ENCODE measurements at regions not wholly inside any gene's neighbourhood (a gene's known extent, or its start where the extent isn't known, plus 50 kb on each side); places are given as distances from the start of the nearest gene placed in this dataset.
A peak's percentile ranks its signal among the peaks of the same experiment; 100 is the strongest.

GRCh38 chr3:34865346-34865745, 774.0 kb upstream of the ARPP21 start:
- CTCF ChIA-PET: no interaction called here
- Histone ChIP-seq H3K4me3 (ENCODE audit: control insufficient read depth in 1 of 7, extremely low read depth in 1 of 7, insufficient read depth in 4 of 7, low read depth in 2 of 7, low read length in 6 of 7) (no peak overlapping the region), H3K4me1 (ENCODE audit: control extremely low read depth in 1 of 4, control insufficient read depth in 4 of 4, insufficient read depth in 4 of 4, low read length in 3 of 4) (no peaks in the 10 kb centered on the region), H3K9me3 (ENCODE audit: control extremely low read depth in 1 of 5, control insufficient read depth in 4 of 5, insufficient read depth in 2 of 5, low read depth in 1 of 5, low read length in 4 of 5) (no peaks in the 10 kb centered on the region), H3K36me3 (ENCODE audit: control insufficient read depth in 4 of 4, insufficient read depth in 4 of 4, low read length in 3 of 4) (no peaks in the 10 kb centered on the region), H3K27ac (ENCODE audit: insufficient read depth in 1 of 2, low read depth in 1 of 2, low read length in 2 of 2, poor library complexity in 1 of 2, severe bottlenecking in 2 of 2) (no peak overlapping the region), H3K27me3 (replicated peaks in 2 of 5; ENCODE audit: control insufficient read depth in 4 of 5, insufficient read depth in 5 of 5, low read length in 4 of 5) (no peaks in the 10 kb centered on the region)
- POLR2A ChIA-PET: no interaction called here
- no CpG with 5 or more reads among the region's 2 CpGs for WGBS (ENCODE audit: insufficient coverage)
- DNase-seq: no peak

DNA sequence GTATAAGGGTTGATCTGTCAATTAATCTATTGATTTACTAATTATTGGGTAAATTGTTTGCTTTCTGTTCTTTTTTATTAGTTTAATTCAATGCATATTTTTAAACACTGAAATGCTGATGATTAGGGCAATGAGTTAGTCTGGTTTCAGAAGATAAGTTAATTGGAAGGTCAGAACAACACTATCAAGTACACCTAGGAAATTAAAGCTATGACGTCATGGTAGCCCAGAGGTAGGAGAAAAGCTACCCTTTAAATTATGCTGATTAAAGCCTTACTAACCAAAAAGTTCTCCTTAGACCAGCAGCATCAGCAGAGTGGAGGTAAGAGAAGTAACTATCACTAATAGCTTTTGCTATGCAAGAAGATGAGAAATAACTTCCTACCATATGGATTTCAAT, 770.4 kb upstream of the ARPP21 start:
- CTCF ChIA-PET: no interaction called here
- no CpG with 5 or more reads among the region's 1 CpG for WGBS (ENCODE audit: insufficient coverage)
- POLR2A ChIA-PET: no interaction called here

DNA sequence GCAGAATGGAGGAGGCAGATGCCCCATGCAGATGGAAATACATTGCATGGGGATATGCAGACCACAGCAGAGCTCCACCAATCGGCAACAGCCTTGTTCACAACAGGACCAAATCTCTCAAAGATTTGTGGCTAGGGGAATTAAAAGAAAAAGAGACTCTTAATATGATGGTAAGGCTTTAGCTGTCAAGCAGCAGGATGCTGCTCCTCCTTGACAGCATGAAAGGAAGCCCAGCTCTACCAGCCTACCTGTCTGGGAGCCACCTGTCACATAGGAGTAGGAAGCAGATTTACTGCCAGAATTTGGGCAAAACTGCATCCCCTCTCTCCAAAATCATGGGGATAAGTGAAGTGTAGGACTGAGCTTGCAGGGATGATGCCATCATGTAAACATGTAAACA, 769.6 kb upstream of the ARPP21 start:
- H3K9me3 ChIP-seq (ENCODE audit: control extremely low read depth in 1 of 5, control insufficient read depth in 4 of 5, insufficient read depth in 2 of 5, low read depth in 1 of 5, low read length in 4 of 5): no peaks in the 10 kb centered on the region
- ChIA-PET CTCF (no interaction called here), POLR2A (no interaction called here)
- H3K27me3 ChIP-seq (replicated peaks in 2 of 5; ENCODE audit: control insufficient read depth in 4 of 5, insufficient read depth in 5 of 5, low read length in 4 of 5): no peaks in the 10 kb centered on the region
- WGBS (ENCODE audit: insufficient coverage): 70% methylated on average over 1 of the region's 1 CpG
- H3K4me1 ChIP-seq (ENCODE audit: control extremely low read depth in 1 of 4, control insufficient read depth in 4 of 4, insufficient read depth in 4 of 4, low read length in 3 of 4): no peaks in the 10 kb centered on the region
- no peak for DNase-seq
- no peak overlapping the region for H3K27ac ChIP-seq (ENCODE audit: insufficient read depth in 1 of 2, low read depth in 1 of 2, low read length in 2 of 2, poor library complexity in 1 of 2, severe bottlenecking in 2 of 2)
- no peak overlapping the region for H3K4me3 ChIP-seq (ENCODE audit: control insufficient read depth in 1 of 7, extremely low read depth in 1 of 7, insufficient read depth in 4 of 7, low read depth in 2 of 7, low read length in 6 of 7)
- H3K36me3 ChIP-seq (ENCODE audit: control insufficient read depth in 4 of 4, insufficient read depth in 4 of 4, low read length in 3 of 4): no peaks in the 10 kb centered on the region

More for the DNA sequence above, 770.4 kb upstream of the ARPP21 start:
- DNase-seq: no peak
- H3K9me3 ChIP-seq (ENCODE audit: control extremely low read depth in 1 of 5, control insufficient read depth in 4 of 5, insufficient read depth in 2 of 5, low read depth in 1 of 5, low read length in 4 of 5): no peaks in the 10 kb centered on the region
- H3K27ac ChIP-seq (ENCODE audit: insufficient read depth in 1 of 2, low read depth in 1 of 2, low read length in 2 of 2, poor library complexity in 1 of 2, severe bottlenecking in 2 of 2): no peak overlapping the region
- H3K36me3 ChIP-seq (ENCODE audit: control insufficient read depth in 4 of 4, insufficient read depth in 4 of 4, low read length in 3 of 4): no peaks in the 10 kb centered on the region
- no peaks in the 10 kb centered on the region for H3K4me1 ChIP-seq (ENCODE audit: control extremely low read depth in 1 of 4, control insufficient read depth in 4 of 4, insufficient read depth in 4 of 4, low read length in 3 of 4)
- no peaks in the 10 kb centered on the region for H3K27me3 ChIP-seq (replicated peaks in 2 of 5; ENCODE audit: control insufficient read depth in 4 of 5, insufficient read depth in 5 of 5, low read length in 4 of 5)
- H3K4me3 ChIP-seq (ENCODE audit: control insufficient read depth in 1 of 7, extremely low read depth in 1 of 7, insufficient read depth in 4 of 7, low read depth in 2 of 7, low read length in 6 of 7): no peak overlapping the region

GRCh38 chr3:34872406-34872805, 766.9 kb upstream of the ARPP21 start:
- Histone ChIP-seq H3K27me3 (replicated peaks in 2 of 5; ENCODE audit: control insufficient read depth in 4 of 5, insufficient read depth in 5 of 5, low read length in 4 of 5) (no peaks in the 10 kb centered on the region), H3K4me3 (ENCODE audit: control insufficient read depth in 1 of 7, extremely low read depth in 1 of 7, insufficient read depth in 4 of 7, low read depth in 2 of 7, low read length in 6 of 7) (no peak overlapping the region), H3K9me3 (ENCODE audit: control extremely low read depth in 1 of 5, control insufficient read depth in 4 of 5, insufficient read depth in 2 of 5, low read depth in 1 of 5, low read length in 4 of 5) (no peaks in the 10 kb centered on the region), H3K27ac (ENCODE audit: insufficient read depth in 1 of 2, low read depth in 1 of 2, low read length in 2 of 2, poor library complexity in 1 of 2, severe bottlenecking in 2 of 2) (no peak overlapping the region), H3K4me1 (ENCODE audit: control extremely low read depth in 1 of 4, control insufficient read depth in 4 of 4, insufficient read depth in 4 of 4, low read length in 3 of 4) (no peaks in the 10 kb centered on the region), H3K36me3 (ENCODE audit: control insufficient read depth in 4 of 4, insufficient read depth in 4 of 4, low read length in 3 of 4) (no peaks in the 10 kb centered on the region)
- WGBS (ENCODE audit: insufficient coverage): 98% methylated on average over 6 of the region's 7 CpGs
- ChIA-PET POLR2A (no interaction called here), CTCF (no interaction called here)
- no peak for DNase-seq

GRCh38 chr3:34876997-34877396, 762.3 kb upstream of the ARPP21 start:
- H3K27me3 ChIP-seq (replicated peaks in 2 of 5; ENCODE audit: control insufficient read depth in 4 of 5, insufficient read depth in 5 of 5, low read length in 4 of 5): no peaks in the 10 kb centered on the region
- CTCF ChIA-PET: no interaction called here
- POLR2A ChIA-PET: no interaction called here
- H3K4me1 ChIP-seq (ENCODE audit: control extremely low read depth in 1 of 4, control insufficient read depth in 4 of 4, insufficient read depth in 4 of 4, low read length in 3 of 4): no peaks in the 10 kb centered on the region
- H3K9me3 ChIP-seq (ENCODE audit: control extremely low read depth in 1 of 5, control insufficient read depth in 4 of 5, insufficient read depth in 2 of 5, low read depth in 1 of 5, low read length in 4 of 5): no peaks in the 10 kb centered on the region
- DNase-seq: no peak
- H3K36me3 ChIP-seq (ENCODE audit: control insufficient read depth in 4 of 4, insufficient read depth in 4 of 4, low read length in 3 of 4): no peaks in the 10 kb centered on the region
- H3K4me3 ChIP-seq (ENCODE audit: control insufficient read depth in 1 of 7, extremely low read depth in 1 of 7, insufficient read depth in 4 of 7, low read depth in 2 of 7, low read length in 6 of 7): no peak overlapping the region
- no peak overlapping the region for H3K27ac ChIP-seq (ENCODE audit: insufficient read depth in 1 of 2, low read depth in 1 of 2, low read length in 2 of 2, poor library complexity in 1 of 2, severe bottlenecking in 2 of 2)

DNA sequence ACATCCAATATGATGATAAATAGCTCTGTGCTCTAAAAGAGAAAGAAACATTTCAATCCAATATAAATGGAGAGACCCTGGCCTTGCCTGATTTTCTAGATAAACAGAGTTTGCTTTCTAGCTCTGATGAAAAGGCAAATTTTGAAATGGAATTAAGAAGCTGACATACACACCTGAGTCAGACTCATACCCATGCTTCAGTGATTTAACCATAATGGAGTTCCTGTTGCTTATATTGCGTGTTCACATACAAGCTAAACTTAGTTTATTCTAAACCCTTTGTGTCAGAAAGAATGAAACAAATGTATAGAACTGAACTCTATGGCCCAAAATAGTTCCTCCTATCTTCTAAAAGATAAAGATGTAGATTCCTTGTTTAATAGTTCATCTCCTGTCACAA, 760.8 kb upstream of the ARPP21 start:
- no peaks in the 10 kb centered on the region for H3K4me1 ChIP-seq (ENCODE audit: control extremely low read depth in 1 of 4, control insufficient read depth in 4 of 4, insufficient read depth in 4 of 4, low read length in 3 of 4)
- no peaks in the 10 kb centered on the region for H3K27me3 ChIP-seq (replicated peaks in 2 of 5; ENCODE audit: control insufficient read depth in 4 of 5, insufficient read depth in 5 of 5, low read length in 4 of 5)
- no peaks in the 10 kb centered on the region for H3K9me3 ChIP-seq (ENCODE audit: control extremely low read depth in 1 of 5, control insufficient read depth in 4 of 5, insufficient read depth in 2 of 5, low read depth in 1 of 5, low read length in 4 of 5)
- H3K27ac ChIP-seq (ENCODE audit: insufficient read depth in 1 of 2, low read depth in 1 of 2, low read length in 2 of 2, poor library complexity in 1 of 2, severe bottlenecking in 2 of 2): no peak overlapping the region
- H3K4me3 ChIP-seq (ENCODE audit: control insufficient read depth in 1 of 7, extremely low read depth in 1 of 7, insufficient read depth in 4 of 7, low read depth in 2 of 7, low read length in 6 of 7): no peak overlapping the region
- no peak for DNase-seq
- H3K36me3 ChIP-seq (ENCODE audit: control insufficient read depth in 4 of 4, insufficient read depth in 4 of 4, low read length in 3 of 4): no peaks in the 10 kb centered on the region
- ChIA-PET POLR2A (no interaction called here), CTCF (no interaction called here)
- 100% methylated on average over 1 of the region's 1 CpG for WGBS (ENCODE audit: insufficient coverage)

GRCh38 chr3:34881026-34881425, 758.3 kb upstream of the ARPP21 start:
- POLR2A ChIA-PET: no interaction called here
- no peak for DNase-seq
- no peaks in the 10 kb centered on the region for H3K9me3 ChIP-seq (ENCODE audit: control extremely low read depth in 1 of 5, control insufficient read depth in 4 of 5, insufficient read depth in 2 of 5, low read depth in 1 of 5, low read length in 4 of 5)

GRCh38 chr3:34882764-34883163, 756.6 kb upstream of the ARPP21 start:
- Histone ChIP-seq H3K4me3 (ENCODE audit: control insufficient read depth in 1 of 7, extremely low read depth in 1 of 7, insufficient read depth in 4 of 7, low read depth in 2 of 7, low read length in 6 of 7) (no peak overlapping the region), H3K27me3 (replicated peaks in 2 of 5; ENCODE audit: control insufficient read depth in 4 of 5, insufficient read depth in 5 of 5, low read length in 4 of 5) (no peaks in the 10 kb centered on the region), H3K9me3 (ENCODE audit: control extremely low read depth in 1 of 5, control insufficient read depth in 4 of 5, insufficient read depth in 2 of 5, low read depth in 1 of 5, low read length in 4 of 5) (no peaks in the 10 kb centered on the region), H3K36me3 (ENCODE audit: control insufficient read depth in 4 of 4, insufficient read depth in 4 of 4, low read length in 3 of 4) (no peaks in the 10 kb centered on the region), H3K27ac (ENCODE audit: insufficient read depth in 1 of 2, low read depth in 1 of 2, low read length in 2 of 2, poor library complexity in 1 of 2, severe bottlenecking in 2 of 2) (no peak overlapping the region), H3K4me1 (ENCODE audit: control extremely low read depth in 1 of 4, control insufficient read depth in 4 of 4, insufficient read depth in 4 of 4, low read length in 3 of 4) (no peaks in the 10 kb centered on the region)
- peak in 2 of 3 donors; percentile 4 to 13 for DNase-seq
- POLR2A ChIA-PET: no interaction called here
- WGBS (ENCODE audit: insufficient coverage): no CpG with 5 or more reads among the region's 2 CpGs
- CTCF ChIA-PET: no interaction called here

More at GRCh38 chr3:34881026-34881425, 758.3 kb upstream of the ARPP21 start:
- Histone ChIP-seq H3K27ac (ENCODE audit: insufficient read depth in 1 of 2, low read depth in 1 of 2, low read length in 2 of 2, poor library complexity in 1 of 2, severe bottlenecking in 2 of 2) (no peak overlapping the region), H3K36me3 (ENCODE audit: control insufficient read depth in 4 of 4, insufficient read depth in 4 of 4, low read length in 3 of 4) (no peaks in the 10 kb centered on the region), H3K4me1 (ENCODE audit: control extremely low read depth in 1 of 4, control insufficient read depth in 4 of 4, insufficient read depth in 4 of 4, low read length in 3 of 4) (no peaks in the 10 kb centered on the region), H3K4me3 (ENCODE audit: control insufficient read depth in 1 of 7, extremely low read depth in 1 of 7, insufficient read depth in 4 of 7, low read depth in 2 of 7, low read length in 6 of 7) (no peak overlapping the region), H3K27me3 (replicated peaks in 2 of 5; ENCODE audit: control insufficient read depth in 4 of 5, insufficient read depth in 5 of 5, low read length in 4 of 5) (no peaks in the 10 kb centered on the region)
- CTCF ChIA-PET: no interaction called here
- WGBS (ENCODE audit: insufficient coverage): no CpG with 5 or more reads among the region's 1 CpG
